ENCODE measurements at regions not wholly inside any gene's neighbourhood (a gene's known extent, or its start where the extent isn't known, plus 50 kb on each side); places are given as distances from the start of the nearest gene placed in this dataset.

DNA sequence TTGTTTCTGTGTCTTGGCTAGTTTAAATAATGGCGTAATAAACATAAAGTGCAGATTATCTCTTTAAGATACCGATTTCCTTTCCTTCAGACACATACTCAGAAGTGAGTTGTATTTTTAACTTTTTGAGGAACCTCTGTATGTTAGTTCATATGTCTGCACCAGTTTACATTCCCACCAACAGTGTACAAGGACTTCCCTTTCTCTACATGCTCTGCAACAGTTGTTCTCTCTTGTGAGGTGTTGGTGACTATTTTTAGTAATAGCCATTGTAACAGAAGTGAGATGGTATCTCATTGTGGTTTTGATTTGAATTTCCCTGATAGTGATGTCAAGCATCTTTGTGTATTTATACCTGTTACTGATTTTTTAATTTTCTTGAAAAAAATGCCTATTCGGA, 418.6 kb downstream of the UQCRFS1 start:
- no peak for TF ChIP-seq EZH2 (IDR thresholded peaks at IDR 0.05; ENCODE audit: borderline replicate concordance, low read length)
- TF ChIP-seq, protein P1, sequence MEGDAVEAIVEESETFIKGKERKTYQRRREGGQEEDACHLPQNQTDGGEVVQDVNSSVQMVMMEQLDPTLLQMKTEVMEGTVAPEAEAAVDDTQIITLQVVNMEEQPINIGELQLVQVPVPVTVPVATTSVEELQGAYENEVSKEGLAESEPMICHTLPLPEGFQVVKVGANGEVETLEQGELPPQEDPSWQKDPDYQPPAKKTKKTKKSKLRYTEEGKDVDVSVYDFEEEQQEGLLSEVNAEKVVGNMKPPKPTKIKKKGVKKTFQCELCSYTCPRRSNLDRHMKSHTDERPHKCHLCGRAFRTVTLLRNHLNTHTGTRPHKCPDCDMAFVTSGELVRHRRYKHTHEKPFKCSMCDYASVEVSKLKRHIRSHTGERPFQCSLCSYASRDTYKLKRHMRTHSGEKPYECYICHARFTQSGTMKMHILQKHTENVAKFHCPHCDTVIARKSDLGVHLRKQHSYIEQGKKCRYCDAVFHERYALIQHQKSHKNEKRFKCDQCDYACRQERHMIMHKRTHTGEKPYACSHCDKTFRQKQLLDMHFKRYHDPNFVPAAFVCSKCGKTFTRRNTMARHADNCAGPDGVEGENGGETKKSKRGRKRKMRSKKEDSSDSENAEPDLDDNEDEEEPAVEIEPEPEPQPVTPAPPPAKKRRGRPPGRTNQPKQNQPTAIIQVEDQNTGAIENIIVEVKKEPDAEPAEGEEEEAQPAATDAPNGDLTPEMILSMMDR (conservative IDR thresholded peaks at IDR 0.05 in 1 of 2, IDR thresholded peaks at IDR 0.05 in 1 of 2; ENCODE audit: extremely low read depth in 1 of 2, insufficient read depth in 1 of 2, low read depth in 1 of 2, low read length in 2 of 2) = no peak

Measured in mammary epithelial cell (primary cell).